Loucy (cell line): ENCODE measurements at regions not wholly inside any gene's neighbourhood (a gene's known extent, or its start where the extent isn't known, plus 50 kb on each side); places are given as distances from the start of the nearest gene placed in this dataset.

ENCODE experiments used
- H2AFZ ChIP-seq: fragments of 200-600 bp; sonication (generic); 2 replicates; pipeline ENCODE4 v1.6.0; 2016; ENCODE audit warnings: antibody characterized with exemption, mild to moderate bottlenecking, low read length, moderate library complexity
- H3F3A ChIP-seq: fragments of 200-600 bp; 2 replicates; pipeline ENCODE4 v1.6.0; 2016; ENCODE audit warnings: antibody characterized with exemption, low read depth, mild to moderate bottlenecking
- H3K27me3 ChIP-seq: fragments of 200-600 bp; sonication (generic); 2 replicates; pipeline ENCODE4 v1.6.1; 2014; ENCODE audit warnings: low read length, mild to moderate bottlenecking; ENCODE audit not compliant: insufficient read depth, poor library complexity, severe bottlenecking
- H3K36me3 ChIP-seq: fragments of 200-600 bp; sonication (generic); 2 replicates; pipeline ENCODE4 v1.6.1; 2016; ENCODE audit warnings: low read length; ENCODE audit not compliant: insufficient read depth
- H3K4me1 ChIP-seq: fragments of 200-600 bp; sonication (generic); 2 replicates; pipeline ENCODE4 v1.5.1; 2014; ENCODE audit warnings: low read length, mild to moderate bottlenecking; ENCODE audit not compliant: insufficient read depth, poor library complexity, severe bottlenecking
- H3K4me2 ChIP-seq: fragments of 200-600 bp; sonication (generic); 2 replicates; pipeline ENCODE4 v1.6.0; 2014; ENCODE audit warnings: antibody characterized with exemption, low read length, low read depth, mild to moderate bottlenecking; ENCODE audit not compliant: poor library complexity, severe bottlenecking
- H3K4me3 ChIP-seq: fragments of 200-600 bp; sonication (generic); 2 replicates; pipeline ENCODE4 v1.5.1; 2014; ENCODE audit warnings: low read length, mild to moderate bottlenecking, mixed read lengths; ENCODE audit not compliant: poor library complexity, severe bottlenecking
- H3K79me2 ChIP-seq: fragments of 200-600 bp; sonication (generic); 2 replicates; pipeline ENCODE4 v1.6.1; 2014; ENCODE audit warnings: low read length; ENCODE audit not compliant: insufficient read depth
- H3K9ac ChIP-seq: fragments of 200-600 bp; sonication (generic); 2 replicates; pipeline ENCODE4 v1.6.0; 2014; ENCODE audit warnings: mild to moderate bottlenecking, low read depth, low read length, moderate library complexity; ENCODE audit not compliant: poor library complexity, severe bottlenecking
- H3K9me2 ChIP-seq: fragments of 200-600 bp; sonication (generic); replicated peaks from 2 replicates; pipeline ENCODE4 v1.6.1; 2016; ENCODE audit warnings: low read depth, low read length, mixed read lengths
- H3K9me3 ChIP-seq: fragments of 200-600 bp; sonication (generic); 2 replicates; pipeline ENCODE4 v1.6.1; 2014; ENCODE audit warnings: mild to moderate bottlenecking, antibody characterized with exemption, low read length, low read depth; ENCODE audit not compliant: insufficient read depth
- H4K20me1 ChIP-seq: fragments of 200-600 bp; sonication (generic); 2 replicates; pipeline ENCODE4 v1.6.0; 2014; ENCODE audit warnings: antibody characterized with exemption, low read length, mild to moderate bottlenecking; ENCODE audit not compliant: insufficient read depth, poor library complexity, severe bottlenecking
- EZH2phosphoT487 ChIP-seq: fragments of 200-600 bp; IDR thresholded peaks from 2 replicates; pipeline ENCODE4 v1.6.1; 2018; ENCODE audit warnings: antibody characterized with exemption, mild to moderate bottlenecking, moderate library complexity, borderline replicate concordance
- TF ChIP-seq, protein P1 (sequence below): fragments of 200-600 bp; sonication (generic); conservative IDR thresholded peaks from 2 replicates; pipeline ENCODE4 v1.5.1; 2014; ENCODE audit warnings: mild to moderate bottlenecking, antibody characterized with exemption, low read length

- Histone ChIP-seq H3K27me3 (no peaks in the 10 kb centered on the region), H3K9me2 (no peaks in the 10 kb centered on the region), H3K4me3 (no peak overlapping the region), H3K36me3 (no peaks in the 10 kb centered on the region), H3K79me2 (no peaks in the 10 kb centered on the region), H3K4me1 (peaks cover 10% of the 10 kb centered on the region), H3K4me2 (no peak overlapping the region), H2AFZ (no peak overlapping the region), H3K9me3 (no peaks in the 10 kb centered on the region), H4K20me1 (no peaks in the 10 kb centered on the region), H3K9ac (no peak overlapping the region), H3F3A (no peaks in the 10 kb centered on the region)
- TF ChIP-seq, protein P1, sequence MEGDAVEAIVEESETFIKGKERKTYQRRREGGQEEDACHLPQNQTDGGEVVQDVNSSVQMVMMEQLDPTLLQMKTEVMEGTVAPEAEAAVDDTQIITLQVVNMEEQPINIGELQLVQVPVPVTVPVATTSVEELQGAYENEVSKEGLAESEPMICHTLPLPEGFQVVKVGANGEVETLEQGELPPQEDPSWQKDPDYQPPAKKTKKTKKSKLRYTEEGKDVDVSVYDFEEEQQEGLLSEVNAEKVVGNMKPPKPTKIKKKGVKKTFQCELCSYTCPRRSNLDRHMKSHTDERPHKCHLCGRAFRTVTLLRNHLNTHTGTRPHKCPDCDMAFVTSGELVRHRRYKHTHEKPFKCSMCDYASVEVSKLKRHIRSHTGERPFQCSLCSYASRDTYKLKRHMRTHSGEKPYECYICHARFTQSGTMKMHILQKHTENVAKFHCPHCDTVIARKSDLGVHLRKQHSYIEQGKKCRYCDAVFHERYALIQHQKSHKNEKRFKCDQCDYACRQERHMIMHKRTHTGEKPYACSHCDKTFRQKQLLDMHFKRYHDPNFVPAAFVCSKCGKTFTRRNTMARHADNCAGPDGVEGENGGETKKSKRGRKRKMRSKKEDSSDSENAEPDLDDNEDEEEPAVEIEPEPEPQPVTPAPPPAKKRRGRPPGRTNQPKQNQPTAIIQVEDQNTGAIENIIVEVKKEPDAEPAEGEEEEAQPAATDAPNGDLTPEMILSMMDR: no peak
- no peak for TF ChIP-seq EZH2phosphoT487
These were observed 85.7 kb upstream of the NGF start for GRCh38 chr1:115423776-115424175.

DNA sequence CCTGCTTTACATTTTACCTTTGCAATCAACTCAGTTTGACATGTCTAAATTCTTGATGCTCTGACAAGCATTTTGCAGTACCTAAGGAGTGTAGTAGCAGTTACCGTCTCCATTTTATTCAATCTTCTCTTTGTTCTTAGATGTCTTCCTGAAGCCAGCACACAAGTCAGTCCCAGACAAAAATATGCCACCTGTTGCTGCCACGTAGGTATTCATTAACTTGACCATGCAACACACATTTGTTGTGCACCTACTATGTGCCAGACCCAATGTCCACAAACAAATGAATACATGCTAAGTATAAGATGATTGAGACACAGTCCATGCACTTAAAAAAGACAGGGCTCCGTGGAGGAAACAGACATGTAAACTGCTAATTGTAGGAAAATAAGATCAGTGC, 81.5 kb upstream of the NGF start:
- no peak overlapping the region for H3K9ac ChIP-seq
- H4K20me1 ChIP-seq: no peaks in the 10 kb centered on the region
- no peaks in the 10 kb centered on the region for H3K27me3 ChIP-seq
- H3K9me3 ChIP-seq: no peaks in the 10 kb centered on the region
- no peaks in the 10 kb centered on the region for H3K9me2 ChIP-seq
- H3K4me1 ChIP-seq: no peaks in the 10 kb centered on the region
- no peaks in the 10 kb centered on the region for H3F3A ChIP-seq
- H3K36me3 ChIP-seq: no peaks in the 10 kb centered on the region
- no peak for TF ChIP-seq EZH2phosphoT487
- TF ChIP-seq, protein P1: no peak
- no peak overlapping the region for H3K4me2 ChIP-seq
- H2AFZ ChIP-seq: no peak overlapping the region
- no peaks in the 10 kb centered on the region for H3K79me2 ChIP-seq
- H3K4me3 ChIP-seq: no peak overlapping the region

GRCh38 chr1:115413621-115414020, 75.6 kb upstream of the NGF start:
- no peak overlapping the region for H3K4me2 ChIP-seq
- no peaks in the 10 kb centered on the region for H3F3A ChIP-seq
- H4K20me1 ChIP-seq: no peaks in the 10 kb centered on the region
- H3K27me3 ChIP-seq: no peaks in the 10 kb centered on the region
- no peaks in the 10 kb centered on the region for H3K9me2 ChIP-seq
- no peaks in the 10 kb centered on the region for H3K36me3 ChIP-seq
- TF ChIP-seq, protein P1: no peak
- TF ChIP-seq EZH2phosphoT487: no peak
- no peak overlapping the region for H3K9ac ChIP-seq
- H2AFZ ChIP-seq: no peak overlapping the region
- H3K9me3 ChIP-seq: no peaks in the 10 kb centered on the region
- no peaks in the 10 kb centered on the region for H3K79me2 ChIP-seq
- no peaks in the 10 kb centered on the region for H3K4me1 ChIP-seq
- no peak overlapping the region for H3K4me3 ChIP-seq
